Endothelial cell of umbilical vein (primary cell): ENCODE measurements at regions not wholly inside any gene's neighbourhood (a gene's known extent, or its start where the extent isn't known, plus 50 kb on each side); places are given as distances from the start of the nearest gene placed in this dataset.

Experiments
- BruUV-seq: library from RNA; stranded (reverse); fragments of 400-500 nt; replicated peaks from 2 replicates; lab custom pipeline; 2021; lab: Mats Ljungman, UMichigan
- CTCF ChIA-PET: fragments of 300-600, 350-600 bp; sonication (Branson Sonifier 250); formaldehyde crosslinking; loops from one replicate; lab custom pipeline; 2021; ENCODE audit warnings: antibody characterized with exemption, inconsistent platforms; lab: Charles Lee
- POLR2A ChIA-PET: fragments of 300-600, 350-600 bp; sonication (Branson Sonifier 250); formaldehyde crosslinking; loops from one replicate; lab custom pipeline; 2021; ENCODE audit warnings: antibody characterized with exemption, inconsistent platforms; lab: Charles Lee
- DNase-seq: peaks from one replicate; pipeline ENCODE4 v3.0.0-alpha.2; 2011; ENCODE audit warnings: low read depth, low spot score
- FAIRE-seq: peaks from 2 replicates; lab custom pipeline; 2011; peaks lifted over from hg19 to GRCh38; lab: Jason Lieb, UNC
- H2AFZ ChIP-seq: 2 replicates; pipeline ENCODE4 v1.6.0; 2012; ENCODE audit warnings: low read depth, low read length, control low read depth, inconsistent platforms
- H3K27ac ChIP-seq: 2 replicates; pipeline ENCODE4 v1.5.1; 2011; ENCODE audit warnings: low read depth, mild to moderate bottlenecking, control low read depth, low read length, moderate library complexity; ENCODE audit not compliant: insufficient read depth
- H3K27me3 ChIP-seq, 2 experiments: 2 replicates each; pipeline versions ENCODE4 v1.6.0 to v1.6.1; 2011; ENCODE audit warnings: low read length in 2 of 2, mixed read lengths in 1 of 2; ENCODE audit not compliant: control insufficient read depth in 2 of 2, insufficient read depth in 2 of 2
- H3K36me3 ChIP-seq, 2 experiments: 2 replicates in 1 of 2; 3 replicates in 1 of 2; pipeline ENCODE4 v1.5.1; 2011; ENCODE audit warnings: low read length in 2 of 2, mild to moderate bottlenecking in 1 of 2, moderate library complexity in 1 of 2; ENCODE audit not compliant: control insufficient read depth in 2 of 2, insufficient read depth in 2 of 2; ENCODE audit errors: extremely low read depth in 1 of 2
- H3K4me1 ChIP-seq: 3 replicates; pipeline ENCODE4 v1.5.1; 2011; ENCODE audit warnings: mild to moderate bottlenecking, low read length; ENCODE audit not compliant: control insufficient read depth, insufficient read depth; ENCODE audit errors: extremely low read depth
- H3K4me2 ChIP-seq: 2 replicates; pipeline ENCODE4 v1.6.1; 2011; ENCODE audit warnings: low read length, control low read depth, mixed read lengths; ENCODE audit not compliant: insufficient read depth
- H3K4me3 ChIP-seq, 3 experiments: fragments of 200-600 bp in 1 of 3; sonication (generic), shearing (Covaris generic) in 1 of 3; replicated peaks in 1 of 3; 2 replicates each; pipeline ENCODE4 v1.5.1; 2011 to 2016; ENCODE audit warnings: control low read depth in 3 of 3, low read length in 3 of 3, mild to moderate bottlenecking in 2 of 3, inconsistent platforms in 1 of 3, low read depth in 1 of 3, moderate library complexity in 1 of 3; ENCODE audit not compliant: insufficient read depth in 1 of 3
- H3K79me2 ChIP-seq: 2 replicates; pipeline ENCODE4 v1.6.0; 2012; ENCODE audit warnings: low read length, inconsistent platforms; ENCODE audit not compliant: control insufficient read depth, insufficient read depth
- H3K9ac ChIP-seq: replicated peaks from 2 replicates; pipeline ENCODE3; 2011; ENCODE audit warnings: low read length, control low read depth; ENCODE audit not compliant: insufficient read depth; ENCODE audit errors: extremely low read depth
- H3K9me1 ChIP-seq: replicated peaks from 3 replicates; pipeline ENCODE4 v1.6.0; 2011; ENCODE audit warnings: mild to moderate bottlenecking, low read length; ENCODE audit not compliant: control insufficient read depth, insufficient read depth; ENCODE audit errors: extremely low read depth
- H3K9me3 ChIP-seq: replicated peaks from 2 replicates; pipeline ENCODE4 v1.5.1; 2012; ENCODE audit warnings: low read length, inconsistent platforms; ENCODE audit not compliant: control insufficient read depth, insufficient read depth
- H4K20me1 ChIP-seq: replicated peaks from 2 replicates; pipeline ENCODE3; 2011; ENCODE audit warnings: mild to moderate bottlenecking, low read length; ENCODE audit not compliant: control insufficient read depth, insufficient read depth; ENCODE audit errors: extremely low read depth
- CTCF ChIP-seq, 2 donors: IDR thresholded peaks; 1 replicate in 1 of 2; 2 replicates in 1 of 2; pipeline ENCODE4 v1.5.1; 2011; ENCODE audit warnings: low read length in 2 of 2, mild to moderate bottlenecking in 2 of 2, moderate library complexity in 2 of 2, control low read depth in 1 of 2, inconsistent platforms in 1 of 2, low read depth in 1 of 2; ENCODE audit not compliant: insufficient read depth in 1 of 2; ENCODE audit errors: extremely low read depth in 1 of 2
- EZH2 ChIP-seq: IDR thresholded peaks from 2 replicates; pipeline ENCODE4 v1.6.1; 2012; ENCODE audit warnings: borderline replicate concordance, low read depth, mild to moderate bottlenecking, moderate library complexity, low read length, inconsistent platforms; ENCODE audit not compliant: severe bottlenecking
- FOS ChIP-seq: IDR thresholded peaks from 2 replicates; pipeline ENCODE4 v1.6.1; 2011; ENCODE audit warnings: mild to moderate bottlenecking, low read length, moderate library complexity, borderline replicate concordance; ENCODE audit not compliant: insufficient read depth
- GATA2 ChIP-seq: IDR thresholded peaks from 2 replicates; pipeline ENCODE4 v1.7.0; 2011; ENCODE audit warnings: low read depth, mild to moderate bottlenecking, moderate library complexity, mixed read lengths, low read length; ENCODE audit not compliant: insufficient read length, insufficient read depth
- JUN ChIP-seq: IDR thresholded peaks from 2 replicates; pipeline ENCODE4 v1.6.1; 2011; ENCODE audit warnings: borderline replicate concordance, low read depth; ENCODE audit not compliant: insufficient read length, insufficient read depth
- MYC ChIP-seq: IDR thresholded peaks from one replicate; pipeline ENCODE4 v1.6.1; 2011; ENCODE audit warnings: mild to moderate bottlenecking, low read depth, low read length
- POLR2A ChIP-seq: IDR thresholded peaks from 2 replicates; pipeline ENCODE4 v1.6.1; 2012; ENCODE audit warnings: low read depth, mild to moderate bottlenecking, control low read depth, low read length
- POLR2AphosphoS5 ChIP-seq: IDR thresholded peaks from 2 replicates; pipeline ENCODE4 v1.6.1; 2012; ENCODE audit warnings: low read depth, mild to moderate bottlenecking, control low read depth, low read length, moderate library complexity; ENCODE audit not compliant: insufficient read depth
- dilution Hi-C: fragments of 300-500 bp; cut with MboI; formaldehyde crosslinking; loops from one replicate; pipeline ENCODE4 v1.15.0; 2019; ENCODE audit warnings: low sequenced_read_pairs; ENCODE audit not compliant: extremely low pct_ligation_motif_present
- intact Hi-C: fragments of 100-400 bp; cut with micrococcal nuclease; formaldehyde crosslinking; loops from one replicate; pipeline ENCODE4 v1.10.0; 2022
- TF ChIP-seq, protein P1 (sequence below): IDR thresholded peaks from 2 replicates; pipeline ENCODE4 v1.6.1; 2011; ENCODE audit not compliant: insufficient read depth, insufficient read length

DNA sequence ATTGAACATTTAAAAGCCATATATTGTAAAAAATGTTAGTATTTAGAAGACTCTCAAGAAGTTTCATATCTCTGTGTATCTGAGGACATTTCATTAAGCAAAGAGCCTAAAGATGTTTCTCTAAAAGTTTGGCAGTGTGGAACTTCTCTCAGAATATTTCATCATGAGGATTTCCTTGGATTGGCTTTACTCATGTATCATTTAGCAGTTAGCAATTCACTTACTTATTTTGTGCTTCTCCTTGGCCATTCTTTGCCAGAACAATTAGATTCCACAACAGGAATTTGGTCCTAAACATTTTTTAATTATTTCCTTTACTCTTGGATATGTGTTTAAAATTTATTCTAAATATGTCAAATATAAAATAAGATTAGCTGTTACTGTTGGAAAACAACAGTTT is 345.0 kb upstream of the LRRTM4 start:
- no peaks in the 10 kb centered on the region for H3K9me1 ChIP-seq
- H3K4me2 ChIP-seq: no peak overlapping the region
- no peak overlapping the region for H2AFZ ChIP-seq
- FAIRE-seq (no peak), DNase-seq (no peak)
- CTCF ChIA-PET: no interaction called here
- H3K9me3 ChIP-seq: peaks cover 1% of the 10 kb centered on the region
- H3K9ac ChIP-seq: no peak overlapping the region
- H3K4me3 ChIP-seq: no peak overlapping the region
- H3K4me1 ChIP-seq: no peaks in the 10 kb centered on the region
- no peaks in the 10 kb centered on the region for H4K20me1 ChIP-seq
- H3K79me2 ChIP-seq: no peaks in the 10 kb centered on the region
- TF ChIP-seq GATA2 (no peak), POLR2AphosphoS5 (no peak), POLR2A (no peak), CTCF (IDR thresholded peaks at IDR 0.05; ENCODE audit: extremely low read depth in 1 of 2, insufficient read depth in 1 of 2, low read depth in 1 of 2, low read length in 2 of 2) (no peak), EZH2 (no peak), FOS (no peak), MYC (no peak), JUN (no peak)
- TF ChIP-seq, protein P1, sequence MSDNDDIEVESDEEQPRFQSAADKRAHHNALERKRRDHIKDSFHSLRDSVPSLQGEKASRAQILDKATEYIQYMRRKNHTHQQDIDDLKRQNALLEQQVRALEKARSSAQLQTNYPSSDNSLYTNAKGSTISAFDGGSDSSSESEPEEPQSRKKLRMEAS: no peak
- intact Hi-C loops (no loop called here), dilution Hi-C loops (no loop called here)
- no peak overlapping the region for H3K27ac ChIP-seq
- no peaks in the 10 kb centered on the region for H3K36me3 ChIP-seq
- POLR2A ChIA-PET: no interaction called here
- no peaks in the 10 kb centered on the region for H3K27me3 ChIP-seq
- no TSS peak for BruUV-seq
